ENCODE measurements at regions not wholly inside any gene's neighbourhood (a gene's known extent, or its start where the extent isn't known, plus 50 kb on each side); places are given as distances from the start of the nearest gene placed in this dataset.

GRCh38 chr10:124177180-124177518 lies 83.8 kb upstream of the CHST15 start:
- intact Hi-C loops (cut with DNase I): no loop called here
- 84 to 90% methylated on average over 5 of the region's 5 CpGs for WGBS, 2 donors
- Histone ChIP-seq H3K4me1 (no peaks in the 10 kb centered on the region), H3K4me3 (no peak overlapping the region), H3K36me3 (no peaks in the 10 kb centered on the region), H3K27me3 (no peaks in the 10 kb centered on the region), H3K27ac (no peak overlapping the region), H3K9me3 (no peaks in the 10 kb centered on the region)
- TF ChIP-seq POLR2AphosphoS5 (IDR thresholded peaks at IDR 0.05): no peak
- DNase-seq: no peak

- TF ChIP-seq POLR2A (IDR thresholded peaks at IDR 0.05) (no peak), EP300 (IDR thresholded peaks at IDR 0.05) (no peak), POLR2AphosphoS5 (IDR thresholded peaks at IDR 0.05) (no peak), CTCF (IDR thresholded peaks at IDR 0.05) (no peak)
- Histone ChIP-seq H3K36me3 (no peaks in the 10 kb centered on the region), H3K4me1 (no peaks in the 10 kb centered on the region), H3K27ac (no peak overlapping the region), H3K9me3 (no peaks in the 10 kb centered on the region), H3K4me3 (no peak overlapping the region), H3K27me3 (no peaks in the 10 kb centered on the region)
- DNase-seq: no peak
- 65 to 79% methylated on average over 15 of the region's 15 CpGs for WGBS, 2 donors
- intact Hi-C loops (cut with DNase I): no loop called here
Measured at GRCh38 chr10:124176349-124177179, 83.2 kb upstream of the CHST15 start.

- TF ChIP-seq EP300 (IDR thresholded peaks at IDR 0.05) (no peak), POLR2A (IDR thresholded peaks at IDR 0.05) (no peak)
- intact Hi-C loops (cut with DNase I): no loop called here
- no peak for DNase-seq
- H3K4me3 ChIP-seq: no peak overlapping the region
- no peaks in the 10 kb centered on the region for H3K9me3 ChIP-seq
- 71 to 75% methylated on average over 10 of the region's 10 CpGs for WGBS, 2 donors
- H3K4me1 ChIP-seq: no peaks in the 10 kb centered on the region
- H3K27ac ChIP-seq: no peak overlapping the region
- no peaks in the 10 kb centered on the region for H3K36me3 ChIP-seq
- H3K27me3 ChIP-seq: no peaks in the 10 kb centered on the region
Measured at GRCh38 chr10:124175701-124176348, 82.4 kb upstream of the CHST15 start.

- intact Hi-C loops (cut with DNase I): no loop called here
- TF ChIP-seq CTCF (IDR thresholded peaks at IDR 0.05) (no peak), EP300 (IDR thresholded peaks at IDR 0.05) (no peak), POLR2A (IDR thresholded peaks at IDR 0.05) (no peak), POLR2AphosphoS5 (IDR thresholded peaks at IDR 0.05) (no peak)
- no peaks in the 10 kb centered on the region for H3K27me3 ChIP-seq
- WGBS, 2 donors: 87 to 92% methylated on average over 10 of the region's 10 CpGs
- no peaks in the 10 kb centered on the region for H3K4me1 ChIP-seq
- H3K27ac ChIP-seq: no peak overlapping the region
- DNase-seq: no peak
- H3K9me3 ChIP-seq: no peaks in the 10 kb centered on the region
- H3K4me3 ChIP-seq: no peak overlapping the region
- H3K36me3 ChIP-seq: no peaks in the 10 kb centered on the region
Measured at GRCh38 chr10:124174673-124175645, 81.6 kb upstream of the CHST15 start.

GRCh38 chr10:124174071-124174566 lies 80.7 kb upstream of the CHST15 start:
- Histone ChIP-seq H3K27ac (no peak overlapping the region), H3K27me3 (no peaks in the 10 kb centered on the region), H3K9me3 (no peaks in the 10 kb centered on the region), H3K4me3 (no peak overlapping the region), H3K36me3 (no peaks in the 10 kb centered on the region), H3K4me1 (no peaks in the 10 kb centered on the region)
- intact Hi-C loops (cut with DNase I): no loop called here
- no peak for DNase-seq
- 76 to 93% methylated on average over 15 of the region's 15 CpGs for WGBS, 2 donors
- no peak for TF ChIP-seq CTCF (IDR thresholded peaks at IDR 0.05)
- no peak for TF ChIP-seq POLR2A (IDR thresholded peaks at IDR 0.05)
- TF ChIP-seq EP300 (IDR thresholded peaks at IDR 0.05): no peak
- no peak for TF ChIP-seq POLR2AphosphoS5 (IDR thresholded peaks at IDR 0.05)

Data from sigmoid colon (tissue), 6 donors.